ENCODE measurements at regions not wholly inside any gene's neighbourhood (a gene's known extent, or its start where the extent isn't known, plus 50 kb on each side); places are given as distances from the start of the nearest gene placed in this dataset.
"Not testable (repeated sequence)": the region's sequence is repeated elsewhere in the genome, so short reads cannot be mapped to it uniquely, and the experiment has no call there.

- CTCF ChIA-PET (ENCODE audit: unreplicated experiment), result no interaction called here
- intact Hi-C loops (cut with micrococcal nuclease; ENCODE audit: unreplicated experiment), result no loop called here
- no peaks in the 10 kb centered on the region for H3K9me3 ChIP-seq (ENCODE audit: low read length)
- no peaks in the 10 kb centered on the region for H3K4me1 ChIP-seq (ENCODE audit: insufficient read depth, low read length, poor library complexity, severe bottlenecking)
- no peak for DNase-seq (ENCODE audit: low spot score)
- BruUV-seq (replicated peaks), result no TSS peak
- TF ChIP-seq CTCF (conservative IDR thresholded peaks at IDR 0.05; ENCODE audit: low read length), result no peak
- no peak for TF ChIP-seq EZH2phosphoT487 (IDR thresholded peaks at IDR 0.05; ENCODE audit: borderline replicate concordance, low read depth, low read length)
- H4K20me1 ChIP-seq (ENCODE audit: insufficient read depth, low read length), result no peaks in the 10 kb centered on the region
- H3K4me3 ChIP-seq (ENCODE audit: low read depth, low read length, poor library complexity, severe bottlenecking), result no peak overlapping the region
- no peaks in the 10 kb centered on the region for H3K79me2 ChIP-seq (ENCODE audit: insufficient read depth, low read depth, low read length)
- POLR2A ChIA-PET, result no interaction called here
- H3K36me3 ChIP-seq (ENCODE audit: insufficient read depth, low read length), result no peaks in the 10 kb centered on the region
- H3K9me2 ChIP-seq (ENCODE audit: insufficient read depth, low read length), result no peaks in the 10 kb centered on the region
- no peak overlapping the region for H3K4me2 ChIP-seq (ENCODE audit: low read length)
- no peak overlapping the region for H3K27ac ChIP-seq (ENCODE audit: low read depth, low read length, poor library complexity, severe bottlenecking)
- H2AFZ ChIP-seq (ENCODE audit: low read length), result no peak overlapping the region
Measured at GRCh38 chr13:95418946-95419345, 117.7 kb upstream of the ABCC4 start.

- Histone ChIP-seq H3K9me2 (ENCODE audit: insufficient read depth, low read length) (no peaks in the 10 kb centered on the region), H3K36me3 (ENCODE audit: insufficient read depth, low read length) (no peaks in the 10 kb centered on the region), H3K4me1 (ENCODE audit: insufficient read depth, low read length, poor library complexity, severe bottlenecking) (no peaks in the 10 kb centered on the region), H3K4me2 (ENCODE audit: low read length) (no peak overlapping the region), H2AFZ (ENCODE audit: low read length) (no peak overlapping the region), H3K9me3 (ENCODE audit: low read length) (no peaks in the 10 kb centered on the region), H3K27ac (ENCODE audit: low read depth, low read length, poor library complexity, severe bottlenecking) (no peak overlapping the region), H3K79me2 (ENCODE audit: insufficient read depth, low read depth, low read length) (no peaks in the 10 kb centered on the region), H4K20me1 (ENCODE audit: insufficient read depth, low read length) (no peaks in the 10 kb centered on the region), H3K4me3 (ENCODE audit: low read depth, low read length, poor library complexity, severe bottlenecking) (no peak overlapping the region)
- CTCF ChIA-PET (ENCODE audit: unreplicated experiment), result no interaction called here
- no TSS peak for BruUV-seq (replicated peaks)
- TF ChIP-seq EZH2phosphoT487 (IDR thresholded peaks at IDR 0.05; ENCODE audit: borderline replicate concordance, low read depth, low read length) (no peak), CTCF (conservative IDR thresholded peaks at IDR 0.05; ENCODE audit: low read length) (no peak)
- no peak for DNase-seq (ENCODE audit: low spot score)
- POLR2A ChIA-PET, result interaction anchor here (0.5 to 0.6 kb wide), 2 partner anchors 53 to 746 kb away, joined by 3 to 5 read pairs; no protein-coding TSS in a partner anchor
- intact Hi-C loops (cut with micrococcal nuclease; ENCODE audit: unreplicated experiment), result no loop called here
Measured at GRCh38 chr13:95420501-95420900, 119.2 kb upstream of the ABCC4 start.

DNA sequence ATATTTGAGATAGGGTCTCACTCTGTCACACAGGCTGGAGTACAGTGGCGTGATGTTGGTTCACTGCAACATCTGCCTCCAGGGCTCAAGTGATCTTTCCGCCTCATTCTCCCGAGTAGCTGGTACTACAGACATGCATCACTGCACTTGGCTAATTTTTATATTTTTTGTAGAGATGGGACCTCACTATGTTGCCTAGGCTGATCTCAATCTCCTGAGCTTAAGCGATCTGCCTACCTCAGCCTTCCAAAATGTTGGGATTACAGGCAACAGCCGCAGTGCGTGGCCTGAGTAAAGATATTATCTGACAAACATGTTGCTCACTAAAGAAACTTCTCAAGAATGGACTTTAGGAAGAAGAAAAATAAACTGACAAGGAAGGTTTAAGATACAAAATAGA lies 125.4 kb upstream of the ABCC4 start:
- Histone ChIP-seq H4K20me1 (ENCODE audit: insufficient read depth, low read length) (no peaks in the 10 kb centered on the region), H3K9me2 (ENCODE audit: insufficient read depth, low read length) (no peaks in the 10 kb centered on the region), H3K4me3 (ENCODE audit: low read depth, low read length, poor library complexity, severe bottlenecking) (no peak overlapping the region), H2AFZ (ENCODE audit: low read length) (no peak overlapping the region), H3K79me2 (ENCODE audit: insufficient read depth, low read depth, low read length) (no peaks in the 10 kb centered on the region), H3K4me1 (ENCODE audit: insufficient read depth, low read length, poor library complexity, severe bottlenecking) (no peaks in the 10 kb centered on the region), H3K36me3 (ENCODE audit: insufficient read depth, low read length) (no peaks in the 10 kb centered on the region), H3K9me3 (ENCODE audit: low read length) (no peaks in the 10 kb centered on the region), H3K27ac (ENCODE audit: low read depth, low read length, poor library complexity, severe bottlenecking) (no peak overlapping the region), H3K4me2 (ENCODE audit: low read length) (no peak overlapping the region)
- ChIA-PET POLR2A (no interaction called here), CTCF (ENCODE audit: unreplicated experiment) (interaction anchor here (0.6 kb wide), 1 partner anchor 273 kb away, joined by 4 read pairs; no protein-coding TSS in a partner anchor)
- no peak for DNase-seq (ENCODE audit: low spot score)
- intact Hi-C loops (cut with micrococcal nuclease; ENCODE audit: unreplicated experiment), result no loop called here
- no TSS peak for BruUV-seq (replicated peaks)
- no peak for TF ChIP-seq CTCF (conservative IDR thresholded peaks at IDR 0.05; ENCODE audit: low read length)
- TF ChIP-seq EZH2phosphoT487 (IDR thresholded peaks at IDR 0.05; ENCODE audit: borderline replicate concordance, low read depth, low read length), result no peak

DNA sequence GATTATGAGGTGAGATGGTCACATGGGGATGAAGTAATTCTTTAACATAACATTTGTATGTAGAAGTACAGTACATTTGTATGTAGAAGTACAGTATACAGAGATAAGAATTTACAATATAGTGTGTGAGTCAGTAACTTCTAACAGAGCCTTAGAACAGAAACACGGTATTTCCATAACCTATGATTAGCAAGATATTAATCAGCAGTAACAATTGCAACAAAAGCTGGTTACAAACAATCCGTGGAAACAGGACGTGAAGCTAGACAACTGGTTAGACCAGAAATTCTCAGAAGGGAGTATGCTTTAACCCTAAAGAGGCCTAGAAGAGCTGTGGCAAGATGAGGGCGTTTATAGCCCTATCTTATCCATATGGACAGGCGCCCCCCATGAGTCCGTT lies 122.0 kb upstream of the CLDN10 start:
- CTCF ChIA-PET (ENCODE audit: unreplicated experiment); H3K79me2 ChIP-seq (ENCODE audit: insufficient read depth, low read depth, low read length); H3K9me2 ChIP-seq (ENCODE audit: insufficient read depth, low read length); H3K4me2 ChIP-seq (ENCODE audit: low read length); BruUV-seq (replicated peaks); intact Hi-C loops (cut with micrococcal nuclease; ENCODE audit: unreplicated experiment); DNase-seq (ENCODE audit: low spot score); H4K20me1 ChIP-seq (ENCODE audit: insufficient read depth, low read length); H3K4me3 ChIP-seq (ENCODE audit: low read depth, low read length, poor library complexity, severe bottlenecking); POLR2A ChIA-PET; H3K27ac ChIP-seq (ENCODE audit: low read depth, low read length, poor library complexity, severe bottlenecking); H3K4me1 ChIP-seq (ENCODE audit: insufficient read depth, low read length, poor library complexity, severe bottlenecking); H2AFZ ChIP-seq (ENCODE audit: low read length); H3K9me3 ChIP-seq (ENCODE audit: low read length); H3K36me3 ChIP-seq (ENCODE audit: insufficient read depth, low read length): not testable (repeated sequence)
